ENCODE measurements at regions not wholly inside any gene's neighbourhood (a gene's known extent, or its start where the extent isn't known, plus 50 kb on each side); places are given as distances from the start of the nearest gene placed in this dataset.
"Not testable (repeated sequence)": the region's sequence is repeated elsewhere in the genome, so short reads cannot be mapped to it uniquely, and the experiment has no call there.

DNA sequence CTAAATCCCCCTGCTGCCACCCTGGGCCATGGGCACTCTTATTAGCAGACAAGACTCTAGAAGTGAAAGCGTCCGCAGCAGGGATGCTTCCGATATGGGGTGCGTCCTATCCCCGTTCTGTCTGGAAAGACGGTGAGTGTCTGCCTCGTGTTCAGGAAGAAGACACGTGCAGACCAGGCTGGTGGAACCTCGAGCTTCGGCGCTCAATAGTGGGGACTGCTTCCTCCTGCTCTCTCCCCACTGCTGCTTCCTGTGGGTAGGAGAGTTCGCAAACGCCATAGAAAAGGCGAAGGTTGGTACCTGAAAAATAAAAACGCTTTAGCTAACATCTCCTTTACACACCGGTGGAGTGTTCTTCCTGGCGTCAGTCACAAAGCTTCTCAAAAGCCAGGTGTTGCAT lies 67.7 kb upstream of the LYZL2 start:
- DNase-seq (ENCODE audit: low read depth), result not testable (repeated sequence)

DNA sequence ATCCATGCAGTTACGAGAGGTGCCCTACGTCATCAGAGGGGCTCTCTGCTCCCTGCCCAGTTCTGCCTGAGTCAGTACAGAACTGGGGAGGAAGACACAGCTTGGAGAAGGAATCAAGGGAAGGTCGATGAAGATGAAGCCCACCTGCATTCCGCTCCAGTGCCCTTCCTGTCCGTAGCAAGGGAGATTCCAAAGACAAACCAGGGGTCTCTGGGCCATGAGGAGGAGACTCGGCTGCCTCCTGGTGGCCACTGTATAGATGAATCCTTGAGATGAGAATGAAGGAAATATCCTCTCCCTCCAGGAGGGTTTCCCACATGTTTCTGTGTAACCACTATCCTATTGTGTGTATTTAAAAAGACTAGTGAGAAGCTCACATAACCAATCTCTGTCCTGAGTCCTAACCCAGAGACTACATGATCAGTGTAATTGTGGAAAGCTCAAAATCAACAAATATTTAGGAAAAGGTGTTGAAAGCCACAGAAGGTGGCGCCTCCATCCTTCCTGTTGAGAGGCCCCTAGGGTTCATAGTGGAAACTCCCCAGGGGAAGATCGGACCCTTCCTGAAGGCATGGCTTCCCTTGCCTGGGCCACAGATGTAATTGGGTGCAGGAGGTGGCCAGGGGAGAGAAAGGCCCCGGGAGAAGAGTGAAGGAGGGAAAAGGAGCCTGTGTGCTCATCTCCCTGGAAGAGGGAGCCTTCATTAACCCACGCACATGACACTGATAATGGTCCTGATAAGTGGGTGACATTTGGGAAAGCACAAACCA lies 67.0 kb upstream of the LYZL2 start:
- not testable (repeated sequence) for DNase-seq (ENCODE audit: low read depth)

DNA sequence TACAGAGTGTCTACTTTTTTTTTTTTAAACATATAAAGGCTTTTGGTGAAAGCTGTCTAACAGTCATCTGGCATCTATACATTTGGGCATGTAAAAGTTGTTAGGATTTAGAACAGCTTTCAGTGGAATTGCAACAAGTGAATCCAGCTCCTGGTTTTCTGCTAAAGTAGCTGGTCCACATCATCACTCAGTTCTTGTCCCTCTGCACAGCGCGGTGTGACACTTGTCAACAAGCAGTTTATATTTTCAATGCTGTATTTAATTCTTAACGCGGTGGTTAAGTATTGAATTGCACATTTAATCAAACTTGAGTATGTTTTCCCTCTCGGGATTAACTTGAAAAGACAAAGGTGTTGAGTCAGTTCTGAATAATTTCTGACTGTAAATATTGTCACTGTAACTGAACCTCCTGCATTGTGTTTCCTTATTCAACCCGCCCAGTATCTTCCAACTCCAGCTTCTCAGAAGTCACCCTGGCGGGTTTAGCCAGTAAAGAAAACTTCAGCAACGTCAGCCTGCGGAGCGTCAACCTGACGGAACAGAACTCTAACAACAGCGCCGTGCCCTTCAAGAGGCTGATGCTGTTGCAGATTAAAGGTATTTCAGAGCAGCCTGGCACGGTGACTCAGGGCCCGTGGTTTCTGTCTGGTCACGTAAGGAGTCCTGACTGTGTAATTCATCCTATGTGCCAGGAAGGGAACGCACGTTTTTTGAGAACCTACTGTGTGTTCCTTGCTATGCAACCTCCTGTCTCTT lies 66.1 kb upstream of the LYZL2 start:
- DNase-seq (ENCODE audit: low read depth), result peak; percentile 18

DNA sequence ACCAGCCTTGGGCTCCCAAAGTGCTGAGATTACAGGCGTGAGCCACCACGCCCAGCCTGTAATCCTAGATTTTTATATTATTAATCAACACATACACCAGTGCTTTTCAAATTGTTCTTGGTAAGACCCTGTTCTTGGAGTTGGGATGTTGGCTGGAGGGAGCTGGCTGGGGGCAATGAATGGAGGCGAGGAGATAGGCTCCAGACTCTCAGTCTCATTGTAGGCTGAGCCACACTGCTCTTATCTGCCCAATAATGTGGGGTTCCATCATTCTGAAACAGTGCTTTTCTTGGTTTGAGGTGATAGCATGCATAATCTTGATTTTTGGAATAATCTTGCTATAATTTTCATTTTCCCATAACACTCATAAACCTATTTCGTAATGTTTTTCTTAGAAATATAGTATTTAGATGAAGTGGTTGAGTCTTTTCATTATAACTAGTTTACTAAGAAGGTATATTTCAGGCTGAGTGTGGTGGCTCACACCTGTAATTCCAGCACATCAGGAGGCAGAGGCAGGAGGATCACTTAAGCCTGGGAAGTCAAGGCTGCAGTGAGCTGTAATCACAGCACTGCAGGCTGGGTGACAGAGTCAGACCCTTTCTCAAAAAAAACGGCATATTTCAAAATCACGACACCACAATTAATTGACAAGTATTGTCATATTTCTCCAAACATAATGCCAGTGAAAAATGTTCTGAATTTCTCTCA lies 65.1 kb upstream of the LYZL2 start:
- DNase-seq (ENCODE audit: low read depth), result no peak

DNA sequence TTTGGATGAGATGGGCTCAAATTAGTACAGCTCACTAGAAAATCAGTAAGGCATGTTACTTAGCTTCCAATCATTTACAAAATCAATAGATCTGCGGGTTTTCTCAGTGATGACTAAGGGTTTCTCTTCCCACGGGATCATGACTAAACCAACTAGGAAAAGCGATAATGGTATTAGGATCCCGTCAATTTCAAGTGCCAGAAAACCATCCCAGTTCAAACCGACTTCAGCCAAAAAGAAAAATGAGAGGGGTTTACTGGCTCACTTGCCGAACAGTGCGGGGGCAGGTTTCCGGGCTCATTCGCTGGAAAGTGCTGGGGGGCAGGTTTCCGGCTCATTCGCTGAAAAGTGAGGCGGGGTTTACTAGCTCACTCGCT lies 62.1 kb upstream of the LYZL2 start:
- peak; percentile 15 for DNase-seq (ENCODE audit: low read depth)

DNA sequence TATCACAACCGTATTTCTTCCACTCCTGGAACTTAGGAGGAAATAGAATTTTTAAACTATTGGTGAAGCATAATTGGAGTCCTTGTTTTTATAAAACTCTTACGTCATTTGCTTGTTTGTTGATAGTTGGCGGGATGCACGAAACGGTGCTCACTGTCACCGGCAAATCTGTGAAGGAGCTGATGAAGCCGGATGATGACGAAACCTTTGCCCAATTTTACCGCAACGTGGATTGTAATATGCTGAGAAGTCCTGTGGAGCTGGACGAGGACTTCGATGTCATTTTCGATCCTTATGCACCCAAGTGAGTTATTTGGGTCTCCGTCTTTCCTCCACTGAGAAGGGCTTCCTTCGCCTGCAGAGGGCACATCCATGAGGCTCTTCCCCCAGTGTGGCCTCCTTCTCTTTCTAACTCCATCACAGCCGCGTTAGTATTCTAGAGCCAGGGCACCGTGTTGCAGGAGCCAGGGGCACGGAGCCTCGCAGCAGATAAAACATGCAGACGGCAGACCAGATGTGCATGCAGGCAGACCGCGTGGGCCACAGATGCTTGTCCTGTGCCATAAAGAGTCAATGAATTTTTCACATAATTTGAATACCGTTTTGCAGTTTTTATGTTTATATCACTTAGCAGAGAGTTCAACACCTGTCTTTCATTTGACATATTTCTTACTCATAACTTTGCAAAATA lies 61.5 kb upstream of the LYZL2 start:
- peak; percentile 17 for DNase-seq (ENCODE audit: low read depth)

DNA sequence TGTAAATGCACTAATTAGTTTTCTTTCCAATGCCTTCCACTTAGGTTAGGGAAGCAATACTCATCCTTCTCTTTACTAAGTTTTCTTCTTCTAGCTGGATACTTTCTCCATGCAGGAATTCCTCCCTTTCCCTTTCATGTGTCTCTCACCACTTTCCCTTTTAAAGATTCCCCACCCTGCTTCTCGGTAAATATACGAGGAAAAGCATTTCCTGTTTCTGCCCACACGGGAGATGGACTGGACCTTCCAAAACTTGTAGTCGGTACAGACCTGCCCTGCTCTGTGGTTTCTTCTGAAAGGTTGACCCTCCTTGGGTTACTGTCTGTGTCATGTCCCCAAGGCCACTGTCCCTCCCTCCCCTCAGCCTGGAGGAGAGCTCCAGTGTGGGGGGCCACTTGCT lies 58.9 kb upstream of the LYZL2 start:
- no peak for DNase-seq (ENCODE audit: low read depth)

DNA sequence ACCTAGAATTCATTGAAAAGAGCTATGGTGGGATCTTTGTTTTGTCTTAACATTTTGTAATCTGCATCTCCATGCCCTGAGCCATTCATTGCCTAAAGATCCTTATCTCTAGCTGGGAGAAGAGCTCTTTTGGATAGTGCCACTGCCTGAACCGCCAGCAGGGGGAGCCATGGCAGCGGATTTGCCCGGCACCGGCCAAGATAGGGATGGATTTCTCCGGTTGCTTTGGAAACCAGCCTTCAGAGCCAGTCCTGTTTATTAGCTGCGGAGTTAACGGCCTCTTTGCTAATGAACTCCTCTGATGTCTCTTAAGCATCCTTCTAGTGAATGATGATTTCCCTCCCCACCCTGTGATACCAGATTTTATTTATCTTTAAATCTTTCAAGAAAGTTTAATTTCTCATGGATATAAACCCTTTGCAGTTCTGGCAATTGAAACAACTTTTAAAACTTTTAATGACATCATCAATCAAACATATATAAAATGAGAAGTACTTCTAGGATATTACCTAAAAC lies 58.2 kb upstream of the LYZL2 start:
- DNase-seq (ENCODE audit: low read depth), result peak; percentile 73

DNA sequence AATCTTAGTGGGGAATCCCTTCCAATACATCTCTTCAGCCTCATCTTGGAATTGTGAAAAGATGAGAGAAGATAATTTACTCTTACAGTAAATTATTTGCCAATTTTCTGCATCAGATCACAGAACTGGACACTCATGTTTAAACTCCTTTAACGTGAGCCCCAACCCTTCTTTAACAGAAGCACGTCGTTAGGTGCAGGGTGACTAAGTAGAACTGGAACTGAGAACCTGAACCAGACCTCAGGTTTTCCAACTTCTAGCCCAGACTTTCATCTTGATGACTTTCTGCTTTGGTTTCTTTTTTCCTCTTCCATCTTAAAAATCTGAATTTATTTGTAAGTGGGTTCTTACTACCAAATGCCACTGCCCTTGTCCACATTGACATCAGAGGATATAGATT lies 57.2 kb upstream of the LYZL2 start:
- no peak for DNase-seq (ENCODE audit: low read depth)

DNA sequence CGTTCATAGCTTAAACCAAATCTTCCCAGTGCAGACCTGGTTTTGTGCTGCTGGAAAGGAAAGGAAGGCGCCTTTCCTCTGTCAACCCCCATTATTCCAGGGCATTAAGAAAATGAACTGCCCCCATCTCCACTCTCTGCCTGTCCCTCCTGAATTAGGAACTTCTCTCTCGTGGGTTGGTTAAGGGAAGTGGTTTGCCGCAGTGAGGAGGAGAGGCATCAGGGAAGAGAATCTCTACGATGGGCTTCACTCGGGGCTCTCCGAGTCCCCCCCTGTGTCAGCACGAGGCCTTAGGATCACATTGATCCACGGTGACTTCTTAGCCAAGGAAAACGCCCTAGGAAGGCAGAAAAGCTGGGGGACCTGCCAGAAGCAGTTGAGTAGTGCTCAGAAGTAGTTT lies 53.9 kb upstream of the LYZL2 start:
- no peak for DNase-seq (ENCODE audit: low read depth)

DNA sequence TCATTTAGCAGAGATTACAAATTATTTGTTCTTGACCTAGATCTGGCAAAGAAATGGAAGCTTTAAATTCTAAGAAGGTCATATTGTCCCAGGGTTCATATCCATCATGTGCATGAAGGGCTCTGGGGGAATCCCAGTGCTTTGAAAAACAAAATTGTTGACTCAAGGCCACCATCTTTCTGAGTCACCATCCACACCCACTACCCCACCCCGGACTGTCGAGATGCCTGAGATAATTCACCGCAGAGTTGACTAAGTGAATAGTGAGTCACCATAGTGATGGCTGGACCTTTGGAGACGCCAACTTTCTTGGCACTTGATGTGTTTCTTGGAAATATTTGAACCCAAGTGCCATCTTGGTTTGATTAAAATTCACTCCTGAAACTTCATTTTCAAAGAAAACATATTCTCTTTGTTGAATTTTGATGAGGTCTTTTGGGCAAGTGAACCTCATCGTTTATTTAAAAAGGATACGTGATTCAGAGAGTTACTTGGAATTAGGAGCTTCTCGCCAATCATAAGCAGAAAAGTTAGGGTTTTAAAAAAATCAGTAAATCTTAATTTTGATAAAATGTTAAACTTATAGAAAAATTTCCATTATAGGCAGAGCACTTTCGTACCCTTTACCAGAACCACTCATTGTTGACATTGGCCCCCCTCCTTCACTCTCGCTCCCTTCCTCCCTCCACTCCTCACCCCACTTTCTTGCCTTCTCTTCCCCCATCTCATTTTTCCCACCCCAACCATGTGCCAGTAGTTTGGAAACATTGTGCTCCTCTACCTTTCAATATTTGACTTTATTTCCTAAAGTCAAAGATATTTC lies 53.0 kb upstream of the LYZL2 start:
- DNase-seq (ENCODE audit: low read depth), result peak; percentile 98

DNA sequence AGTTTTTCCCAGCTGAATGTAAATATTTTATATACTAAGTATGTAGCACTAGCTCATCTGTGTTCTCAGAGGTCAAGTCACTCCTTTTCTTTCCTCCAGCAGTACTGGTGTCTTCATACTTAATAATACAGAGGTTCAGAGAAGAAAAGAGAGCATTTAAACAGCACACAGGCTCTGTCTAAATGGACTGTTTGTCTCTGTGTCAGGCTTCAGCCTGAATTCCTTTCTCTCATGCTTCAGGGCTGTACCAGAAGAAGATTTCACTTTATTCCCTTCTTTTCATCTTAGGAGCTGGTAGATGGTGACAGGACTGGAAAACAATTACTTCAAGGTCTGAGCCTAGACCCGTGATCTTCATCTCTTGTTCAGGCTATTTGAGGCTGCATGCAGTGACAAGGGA lies 51.4 kb upstream of the LYZL2 start:
- no peak for DNase-seq (ENCODE audit: low read depth)
